ENCODE measurements at regions not wholly inside any gene's neighbourhood (a gene's known extent, or its start where the extent isn't known, plus 50 kb on each side); places are given as distances from the start of the nearest gene placed in this dataset.

GRCh38 chr3:168218600-168218999 lies 122.9 kb upstream of the GOLIM4 start:
- no peak overlapping the region for H2AFZ ChIP-seq
- no peak overlapping the region for H3K4me3 ChIP-seq
- no peaks in the 10 kb centered on the region for H3F3A ChIP-seq (ENCODE audit: insufficient read depth)
- no peaks in the 10 kb centered on the region; the same call in 1 of the 2 replicates for H3K27me3 ChIP-seq (replicated peaks; ENCODE audit: insufficient read depth)
- H3K9ac ChIP-seq, result no peak overlapping the region
- in situ Hi-C loops (cut with MboI), result loop anchor here (25.0 kb wide), 1 partner anchor 969 kb away; no protein-coding TSS in a partner anchor
- no peaks in the 10 kb centered on the region for H3K9me2 ChIP-seq (ENCODE audit: insufficient read depth)
- H3K36me3 ChIP-seq (ENCODE audit: low read depth), result no peaks in the 10 kb centered on the region
- H3K9me3 ChIP-seq (ENCODE audit: low read depth), result no peaks in the 10 kb centered on the region
- no peak for TF ChIP-seq EZH2phosphoT487 (IDR thresholded peaks at IDR 0.05; ENCODE audit: insufficient read depth, low read depth)
- TF ChIP-seq EZH2 (IDR thresholded peaks at IDR 0.05; ENCODE audit: insufficient read depth, poor library complexity, severe bottlenecking), result no peak
- WGBS, 2 experiments (ENCODE audit: low coverage in 1 of 2, low lambda C conversion rate in 2 of 2, missing lambda C conversion rate in 2 of 2), result 47 to 60% methylated on average over 2 of the region's 2 CpGs
- H4K20me1 ChIP-seq (ENCODE audit: insufficient read depth), result no peaks in the 10 kb centered on the region
- no peaks in the 10 kb centered on the region for H3K4me1 ChIP-seq (ENCODE audit: insufficient read depth)
- H3K79me2 ChIP-seq (ENCODE audit: insufficient read depth), result no peaks in the 10 kb centered on the region
- no peak for DNase-seq
- H3K27ac ChIP-seq, result no peak overlapping the region
- H3K4me2 ChIP-seq (ENCODE audit: unreplicated experiment), result no peak overlapping the region

GRCh38 chr3:168216851-168217250 lies 121.1 kb upstream of the GOLIM4 start:
- in situ Hi-C loops (cut with MboI), result loop anchor here (25.0 kb wide), 1 partner anchor 970 kb away; no protein-coding TSS in a partner anchor
- DNase-seq, result no peak

GRCh38 chr3:168213920-168214319 lies 118.2 kb upstream of the GOLIM4 start:
- H3K4me2 ChIP-seq (ENCODE audit: unreplicated experiment), result no peak overlapping the region
- no peak overlapping the region for H3K9ac ChIP-seq
- H3K4me1 ChIP-seq (ENCODE audit: insufficient read depth), result no peaks in the 10 kb centered on the region
- no peaks in the 10 kb centered on the region for H3K9me2 ChIP-seq (ENCODE audit: insufficient read depth)
- H3K9me3 ChIP-seq (ENCODE audit: low read depth), result no peaks in the 10 kb centered on the region
- H3K36me3 ChIP-seq (ENCODE audit: low read depth), result no peaks in the 10 kb centered on the region
- DNase-seq, result peak; percentile 9
- H3K79me2 ChIP-seq (ENCODE audit: insufficient read depth), result no peaks in the 10 kb centered on the region
- no peak for TF ChIP-seq EZH2phosphoT487 (IDR thresholded peaks at IDR 0.05; ENCODE audit: insufficient read depth, low read depth)
- TF ChIP-seq EZH2 (IDR thresholded peaks at IDR 0.05; ENCODE audit: insufficient read depth, poor library complexity, severe bottlenecking), result no peak
- in situ Hi-C loops (cut with MboI), result loop anchor here (5.0 to 25.0 kb wide), 2 partner anchors 638 to 973 kb away; no protein-coding TSS in a partner anchor
- H3K27ac ChIP-seq, result no peak overlapping the region
- H2AFZ ChIP-seq, result no peak overlapping the region
- no peaks in the 10 kb centered on the region for H3F3A ChIP-seq (ENCODE audit: insufficient read depth)
- no peaks in the 10 kb centered on the region; the same call in 1 of the 2 replicates for H3K27me3 ChIP-seq (replicated peaks; ENCODE audit: insufficient read depth)
- WGBS, 2 experiments (ENCODE audit: low coverage in 1 of 2, low lambda C conversion rate in 2 of 2, missing lambda C conversion rate in 2 of 2), result 68 to 71% methylated on average over 4 of the region's 4 CpGs
- no peaks in the 10 kb centered on the region for H4K20me1 ChIP-seq (ENCODE audit: insufficient read depth)
- no peak overlapping the region for H3K4me3 ChIP-seq

More at GRCh38 chr3:168216851-168217250, 121.1 kb upstream of the GOLIM4 start:
- H3F3A ChIP-seq (ENCODE audit: insufficient read depth), result no peaks in the 10 kb centered on the region
- TF ChIP-seq EZH2 (IDR thresholded peaks at IDR 0.05; ENCODE audit: insufficient read depth, poor library complexity, severe bottlenecking) (no peak), EZH2phosphoT487 (IDR thresholded peaks at IDR 0.05; ENCODE audit: insufficient read depth, low read depth) (no peak)
- H3K36me3 ChIP-seq (ENCODE audit: low read depth), result no peaks in the 10 kb centered on the region
- no peaks in the 10 kb centered on the region; the same call in 1 of the 2 replicates for H3K27me3 ChIP-seq (replicated peaks; ENCODE audit: insufficient read depth)
- H3K4me3 ChIP-seq, result no peak overlapping the region
- WGBS, 2 experiments (ENCODE audit: low coverage in 1 of 2, low lambda C conversion rate in 2 of 2, missing lambda C conversion rate in 2 of 2), result 68 to 75% methylated on average over 3 of the region's 3 CpGs
- no peak overlapping the region for H2AFZ ChIP-seq
- no peak overlapping the region for H3K27ac ChIP-seq
- no peaks in the 10 kb centered on the region for H3K9me3 ChIP-seq (ENCODE audit: low read depth)
- no peaks in the 10 kb centered on the region for H3K9me2 ChIP-seq (ENCODE audit: insufficient read depth)
- no peaks in the 10 kb centered on the region for H4K20me1 ChIP-seq (ENCODE audit: insufficient read depth)
- no peaks in the 10 kb centered on the region for H3K4me1 ChIP-seq (ENCODE audit: insufficient read depth)
- no peaks in the 10 kb centered on the region for H3K79me2 ChIP-seq (ENCODE audit: insufficient read depth)
- H3K4me2 ChIP-seq (ENCODE audit: unreplicated experiment), result no peak overlapping the region
- no peak overlapping the region for H3K9ac ChIP-seq

GRCh38 chr3:168212664-168213285 lies 117.1 kb upstream of the GOLIM4 start:
- Histone ChIP-seq H3K27ac (no peak overlapping the region), H3K36me3 (ENCODE audit: low read depth) (no peaks in the 10 kb centered on the region), H2AFZ (no peak overlapping the region), H4K20me1 (ENCODE audit: insufficient read depth) (no peaks in the 10 kb centered on the region), H3K9me2 (ENCODE audit: insufficient read depth) (no peaks in the 10 kb centered on the region), H3K9me3 (ENCODE audit: low read depth) (no peaks in the 10 kb centered on the region), H3K79me2 (ENCODE audit: insufficient read depth) (no peaks in the 10 kb centered on the region), H3K4me1 (ENCODE audit: insufficient read depth) (no peaks in the 10 kb centered on the region), H3K4me2 (ENCODE audit: unreplicated experiment) (no peak overlapping the region), H3K9ac (no peak overlapping the region), H3K27me3 (replicated peaks; ENCODE audit: insufficient read depth) (no peaks in the 10 kb centered on the region; the same call in 1 of the 2 replicates), H3K4me3 (no peak overlapping the region), H3F3A (ENCODE audit: insufficient read depth) (no peaks in the 10 kb centered on the region)
- no peak for DNase-seq
- in situ Hi-C loops (cut with MboI), result loop anchor here (5.0 to 25.0 kb wide), 2 partner anchors 640 to 975 kb away; no protein-coding TSS in a partner anchor
- TF ChIP-seq EZH2phosphoT487 (IDR thresholded peaks at IDR 0.05; ENCODE audit: insufficient read depth, low read depth) (no peak), EZH2 (IDR thresholded peaks at IDR 0.05; ENCODE audit: insufficient read depth, poor library complexity, severe bottlenecking) (no peak)
- 44 to 54% methylated on average over 3 of the region's 3 CpGs for WGBS, 2 experiments (ENCODE audit: low coverage in 1 of 2, low lambda C conversion rate in 2 of 2, missing lambda C conversion rate in 2 of 2)

Measured in GM23248 (cell line).